ENCODE measurements at regions not wholly inside any gene's neighbourhood (a gene's known extent, or its start where the extent isn't known, plus 50 kb on each side); places are given as distances from the start of the nearest gene placed in this dataset.
A peak's percentile ranks its signal among the peaks of the same experiment; 100 is the strongest.

GRCh38 chr6:56864171-56864616 is 90.7 kb upstream of the BEND6 start:
- DNase-seq (ENCODE audit: low read depth in 2 of 3, low spot score in 1 of 3): no peak

- DNase-seq (ENCODE audit: low read depth in 2 of 3, low spot score in 1 of 3): no peak
These were observed 91.5 kb upstream of the BEND6 start for GRCh38 chr6:56863366-56863765.

- DNase-seq (ENCODE audit: low read depth in 2 of 3, low spot score in 1 of 3): no peak
These were observed 92.3 kb upstream of the BEND6 start for GRCh38 chr6:56862415-56863175.

GRCh38 chr6:56860475-56860874 is 94.4 kb upstream of the BEND6 start:
- DNase-seq (ENCODE audit: low read depth in 2 of 3, low spot score in 1 of 3): no peak

GRCh38 chr6:56856036-56856580 is 98.8 kb upstream of the BEND6 start:
- DNase-seq (ENCODE audit: low read depth in 2 of 3, low spot score in 1 of 3): no peak

- DNase-seq (ENCODE audit: low read depth in 2 of 3, low spot score in 1 of 3): no peak
These were observed 100.8 kb upstream of the BEND6 start for GRCh38 chr6:56854086-56854485.

GRCh38 chr6:56853541-56853940 is 101.4 kb upstream of the BEND6 start:
- DNase-seq (ENCODE audit: low read depth in 2 of 3, low spot score in 1 of 3): no peak

- no peak for DNase-seq (ENCODE audit: low read depth in 2 of 3, low spot score in 1 of 3)
These were observed 102.5 kb upstream of the BEND6 start for GRCh38 chr6:56852260-56853010.

- peak in 2 of 3 donors; percentile 6 to 20 for DNase-seq (ENCODE audit: low read depth in 2 of 3, low spot score in 1 of 3)
These were observed 103.2 kb upstream of the BEND6 start for GRCh38 chr6:56851541-56852259.

- DNase-seq (ENCODE audit: low read depth in 2 of 3, low spot score in 1 of 3): no peak
These were observed 103.8 kb upstream of the BEND6 start for GRCh38 chr6:56851074-56851473.

- no peak for DNase-seq (ENCODE audit: low read depth in 2 of 3, low spot score in 1 of 3)
These were observed 104.3 kb upstream of the BEND6 start for GRCh38 chr6:56850626-56851025.

- no peak for DNase-seq (ENCODE audit: low read depth in 2 of 3, low spot score in 1 of 3)
These were observed 105.0 kb upstream of the BEND6 start for GRCh38 chr6:56849896-56850295.

GRCh38 chr6:56848105-56848504 is 106.8 kb upstream of the BEND6 start:
- no peak for DNase-seq (ENCODE audit: low read depth in 2 of 3, low spot score in 1 of 3)

- DNase-seq (ENCODE audit: low read depth in 2 of 3, low spot score in 1 of 3): no peak
These were observed 109.9 kb upstream of the BEND6 start for GRCh38 chr6:56845032-56845431.

- DNase-seq (ENCODE audit: low read depth in 2 of 3, low spot score in 1 of 3): peak; percentile 8 to 51 (median 34)
These were observed 111.2 kb upstream of the BEND6 start for GRCh38 chr6:56843476-56844349.

- DNase-seq (ENCODE audit: low read depth in 2 of 3, low spot score in 1 of 3): no peak
These were observed 112.0 kb upstream of the BEND6 start for GRCh38 chr6:56842686-56843475.

GRCh38 chr6:56841751-56842150 is 113.2 kb upstream of the BEND6 start:
- DNase-seq (ENCODE audit: low read depth in 2 of 3, low spot score in 1 of 3): no peak

GRCh38 chr6:56841381-56841749 is 113.5 kb upstream of the BEND6 start:
- DNase-seq (ENCODE audit: low read depth in 2 of 3, low spot score in 1 of 3): no peak

GRCh38 chr6:56840467-56841380 is 114.2 kb upstream of the BEND6 start:
- DNase-seq (ENCODE audit: low read depth in 2 of 3, low spot score in 1 of 3): no peak
